SK-N-MC (cell line): ENCODE measurements at regions not wholly inside any gene's neighbourhood (a gene's known extent, or its start where the extent isn't known, plus 50 kb on each side); places are given as distances from the start of the nearest gene placed in this dataset.

Experiments used
- EZH2 ChIP-seq: fragments of 200-600 bp; sonication (generic); IDR thresholded peaks from one replicate; pipeline ENCODE4 v1.6.1; 2017; ENCODE audit warnings: antibody characterized with exemption
- POLR2AphosphoS5 ChIP-seq: IDR thresholded peaks from 2 replicates; pipeline ENCODE4 v1.6.1; 2012; ENCODE audit warnings: mild to moderate bottlenecking, low read depth, low read length, borderline replicate concordance

DNA sequence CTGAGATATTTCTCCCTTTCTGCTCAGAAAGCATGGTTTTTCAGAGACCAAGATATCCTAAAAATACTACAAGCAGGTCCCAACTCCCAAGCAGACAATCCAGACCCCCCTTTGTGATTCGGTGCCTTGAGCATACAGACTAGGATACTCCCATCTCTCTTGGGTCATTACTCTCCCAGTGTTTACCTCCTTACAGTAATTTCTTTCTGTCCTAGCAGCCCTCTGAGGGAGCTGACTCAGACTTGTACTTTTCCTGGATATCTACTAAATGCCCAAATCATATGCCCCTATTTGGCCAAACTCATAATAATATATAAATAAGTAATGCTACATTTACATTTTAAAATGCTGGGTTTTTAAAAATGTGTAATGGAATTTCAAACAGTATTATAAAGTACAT lies 355.6 kb downstream of the LRIG3 start:
- no peak for TF ChIP-seq EZH2
- TF ChIP-seq POLR2AphosphoS5: no peak
